ENCODE measurements at regions not wholly inside any gene's neighbourhood (a gene's known extent, or its start where the extent isn't known, plus 50 kb on each side); places are given as distances from the start of the nearest gene placed in this dataset.

- TF ChIP-seq PAX5 (IDR thresholded peaks at IDR 0.05; ENCODE audit: insufficient read depth, low read length, severe bottlenecking) (no peak), TAF1 (IDR thresholded peaks at IDR 0.05; ENCODE audit: low read depth, low read length) (no peak), POLR2A (IDR thresholded peaks at IDR 0.05; ENCODE audit: low read depth, low read length) (no peak)
Observed at GRCh38 chr18:22604390-22604985, 186.8 kb upstream of the CTAGE1 start.
